Neural cell (in vitro differentiated cells): ENCODE measurements at regions not wholly inside any gene's neighbourhood (a gene's known extent, or its start where the extent isn't known, plus 50 kb on each side); places are given as distances from the start of the nearest gene placed in this dataset.

Experiments used
- H2AFZ ChIP-seq: fragments of 200-600, 300-800 bp; sonication (generic), shearing (Covaris generic); 2 replicates; pipeline ENCODE4 v1.6.0; 2014; ENCODE audit warnings: low read depth, mild to moderate bottlenecking, antibody characterized with exemption, low read length, moderate library complexity
- H3F3A ChIP-seq: fragments of 200-600 bp; shearing (Covaris generic); 2 replicates; pipeline ENCODE4 v1.6.1; 2016; ENCODE audit warnings: mild to moderate bottlenecking, moderate library complexity, mixed read lengths, antibody characterized with exemption, low read length; ENCODE audit not compliant: insufficient read depth, poor library complexity, severe bottlenecking
- H3K27ac ChIP-seq: fragments of 200-600, 300-800 bp; sonication (generic), shearing (Covaris generic); 2 replicates; pipeline ENCODE4 v1.5.1; 2014; ENCODE audit warnings: mild to moderate bottlenecking, low read length, moderate library complexity
- H3K27me3 ChIP-seq: fragments of 300-800, 200-600 bp; sonication (generic), shearing (Covaris generic); 2 replicates; pipeline ENCODE4 v1.6.0; 2014; ENCODE audit warnings: mild to moderate bottlenecking, low read depth, low read length, moderate library complexity; ENCODE audit not compliant: insufficient read depth
- H3K36me3 ChIP-seq: fragments of 300-800, 200-600 bp; sonication (generic), shearing (Covaris generic); 2 replicates; pipeline ENCODE4 v1.5.1; 2014; ENCODE audit warnings: mild to moderate bottlenecking, antibody characterized with exemption, low read length, moderate library complexity; ENCODE audit not compliant: insufficient read depth
- H3K4me2 ChIP-seq: fragments of 300-800, 200-600 bp; sonication (generic), shearing (Covaris generic); 2 replicates; pipeline ENCODE4 v1.6.0; 2014; ENCODE audit warnings: mild to moderate bottlenecking, low read length
- H3K4me3 ChIP-seq: fragments of 300-800, 200-600 bp; sonication (generic), shearing (Covaris generic); 2 replicates; pipeline ENCODE4 v1.5.1; 2014; ENCODE audit warnings: mild to moderate bottlenecking, low read length, moderate library complexity
- H3K79me2 ChIP-seq: fragments of 200-600 bp; shearing (Covaris generic); replicated peaks from 2 replicates; pipeline ENCODE4 v1.6.0; 2014; ENCODE audit warnings: mild to moderate bottlenecking, low read length, moderate library complexity; ENCODE audit not compliant: insufficient read depth
- H3K9ac ChIP-seq: fragments of 300-800, 200-600 bp; sonication (generic), shearing (Covaris generic); 2 replicates; pipeline ENCODE4 v1.6.1; 2016; ENCODE audit warnings: mild to moderate bottlenecking, low read length, mixed read lengths
- H3K9me2 ChIP-seq: fragments of 200-600 bp; shearing (Covaris generic); 2 replicates; pipeline ENCODE4 v1.6.1; 2016; ENCODE audit warnings: mild to moderate bottlenecking, low read length, mixed read lengths; ENCODE audit not compliant: insufficient read depth
- H3K9me3 ChIP-seq: fragments of 200-600, 300-800 bp; sonication (generic), shearing (Covaris generic); 2 replicates; pipeline ENCODE4 v1.6.1; 2016; ENCODE audit warnings: mild to moderate bottlenecking, mixed run types, low read length, moderate library complexity, mixed read lengths
- H4K20me1 ChIP-seq: fragments of 200-600 bp; shearing (Covaris generic); 2 replicates; pipeline ENCODE4 v1.6.1; 2016; ENCODE audit warnings: mild to moderate bottlenecking, mixed run types; ENCODE audit not compliant: insufficient read depth
- CTCF ChIP-seq: fragments of 450-650 bp; IDR thresholded peaks from 2 replicates; pipeline ENCODE4 v1.5.1; 2014; ENCODE audit warnings: antibody characterized with exemption, mild to moderate bottlenecking, moderate library complexity; ENCODE audit not compliant: poor library complexity, severe bottlenecking
- EP300 ChIP-seq: fragments of 450-650 bp; conservative IDR thresholded peaks from 2 replicates; pipeline ENCODE4 v1.6.1; 2014; ENCODE audit warnings: antibody characterized with exemption, mild to moderate bottlenecking, moderate library complexity; ENCODE audit not compliant: poor library complexity, severe bottlenecking
- EZH2 ChIP-seq: fragments of 200-600, 300-800 bp; shearing (Covaris generic), sonication (generic); IDR thresholded peaks from 2 replicates; pipeline ENCODE4 v1.6.1; 2014; ENCODE audit warnings: antibody characterized with exemption, low read length, borderline replicate concordance, mild to moderate bottlenecking; ENCODE audit not compliant: insufficient read depth, poor library complexity, severe bottlenecking
- MXI1 ChIP-seq: fragments of 450-650 bp; conservative IDR thresholded peaks from 2 replicates; pipeline ENCODE4 v1.6.1; 2014; ENCODE audit warnings: antibody characterized with exemption, mild to moderate bottlenecking; ENCODE audit not compliant: poor library complexity, severe bottlenecking
- POLR2AphosphoS5 ChIP-seq: IDR thresholded peaks from 2 replicates; pipeline ENCODE4 v1.6.1; 2012
- RAD21 ChIP-seq: fragments of 450-650 bp; conservative IDR thresholded peaks from 2 replicates; pipeline ENCODE4 v1.6.1; 2014; ENCODE audit warnings: antibody characterized with exemption, mild to moderate bottlenecking, moderate library complexity
- REST ChIP-seq: IDR thresholded peaks from 2 replicates; pipeline ENCODE4 v1.6.1; 2012; ENCODE audit warnings: borderline replicate concordance
- SMC3 ChIP-seq: fragments of 450-650 bp; conservative IDR thresholded peaks from 2 replicates; pipeline ENCODE4 v1.6.1; 2014; ENCODE audit warnings: antibody characterized with exemption, mild to moderate bottlenecking, moderate library complexity; ENCODE audit not compliant: poor library complexity
- TAF1 ChIP-seq: IDR thresholded peaks from 2 replicates; pipeline ENCODE4 v1.6.1; 2012; ENCODE audit warnings: low read depth

- no peak overlapping the region for H3K4me2 ChIP-seq
Measured at GRCh38 chr6:67394254-67394653, 1240.8 kb upstream of the ADGRB3 start.

GRCh38 chr6:67393356-67393755, 1241.7 kb upstream of the ADGRB3 start:
- no peaks in the 10 kb centered on the region for H3K27me3 ChIP-seq
- no peaks in the 10 kb centered on the region for H3K9me2 ChIP-seq
- H3K4me2 ChIP-seq = no peak overlapping the region
- no peak overlapping the region for H2AFZ ChIP-seq
- H3K79me2 ChIP-seq = no peaks in the 10 kb centered on the region
- H3K9me3 ChIP-seq = no peaks in the 10 kb centered on the region
- H3K27ac ChIP-seq = no peak overlapping the region
- H3K36me3 ChIP-seq = no peaks in the 10 kb centered on the region
- no peak overlapping the region for H3K9ac ChIP-seq
- H3K4me3 ChIP-seq = no peak overlapping the region
- H3F3A ChIP-seq = no peaks in the 10 kb centered on the region
- no peaks in the 10 kb centered on the region for H4K20me1 ChIP-seq
- TF ChIP-seq EZH2 = no peak
- TF ChIP-seq SMC3 = no peak
- TF ChIP-seq CTCF = no peak
- no peak for TF ChIP-seq RAD21
- no peak for TF ChIP-seq TAF1
- no peak for TF ChIP-seq EP300
- no peak for TF ChIP-seq POLR2AphosphoS5
- no peak for TF ChIP-seq MXI1

More at GRCh38 chr6:67394254-67394653, 1240.8 kb upstream of the ADGRB3 start:
- Histone ChIP-seq H3K4me3 (no peak overlapping the region), H4K20me1 (no peaks in the 10 kb centered on the region), H3K27ac (no peak overlapping the region), H3K36me3 (no peaks in the 10 kb centered on the region), H3K9me3 (no peaks in the 10 kb centered on the region), H3K9me2 (no peaks in the 10 kb centered on the region), H3K27me3 (no peaks in the 10 kb centered on the region), H3K9ac (no peak overlapping the region), H3K79me2 (no peaks in the 10 kb centered on the region), H2AFZ (no peak overlapping the region), H3F3A (no peaks in the 10 kb centered on the region)
- TF ChIP-seq MXI1 (no peak), EZH2 (no peak), REST (no peak), TAF1 (no peak), SMC3 (no peak), RAD21 (no peak), POLR2AphosphoS5 (no peak), CTCF (no peak), EP300 (no peak)
